ENCODE measurements at regions not wholly inside any gene's neighbourhood (a gene's known extent, or its start where the extent isn't known, plus 50 kb on each side); places are given as distances from the start of the nearest gene placed in this dataset.

DNA sequence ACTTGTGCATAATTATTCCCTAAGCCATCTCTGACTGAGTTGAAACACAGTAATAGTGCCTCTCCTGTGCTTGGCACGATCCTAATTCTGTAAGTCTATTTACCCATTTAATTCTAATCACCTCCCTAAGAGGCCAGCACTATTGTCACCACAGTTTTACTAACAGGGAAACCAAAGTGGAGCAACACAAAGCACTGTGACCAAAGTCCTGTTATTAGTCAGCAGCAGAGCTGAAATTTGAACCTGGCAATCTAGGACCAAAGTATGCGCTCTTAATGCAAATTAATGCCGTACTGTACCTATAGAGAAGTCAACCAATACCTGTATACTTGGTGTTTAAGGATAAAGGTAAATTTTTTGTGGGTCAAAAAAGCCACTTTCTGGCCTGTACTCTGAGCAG is 77.1 kb upstream of the CNTLN start:
- no peaks in the 10 kb centered on the region for H4K20me1 ChIP-seq (ENCODE audit: insufficient read depth, low read length)
- no peak overlapping the region for H3K27ac ChIP-seq (ENCODE audit: extremely low read length, insufficient read depth, low read length)
- H3K36me3 ChIP-seq (replicated peaks in 1 of 2; ENCODE audit: control insufficient read depth in 1 of 2, insufficient read depth in 2 of 2, low read length in 2 of 2), result no peaks in the 10 kb centered on the region
- H3K9me3 ChIP-seq (ENCODE audit: low read length), result no peaks in the 10 kb centered on the region
- no peak overlapping the region for H3K4me3 ChIP-seq (replicated peaks in 1 of 3; ENCODE audit: insufficient read depth in 1 of 3, low read depth in 2 of 3, low read length in 3 of 3)
- intact Hi-C loops (cut with micrococcal nuclease; ENCODE audit: unreplicated experiment) (no loop called here), in situ Hi-C loops (cut with HindIII; ENCODE audit: extremely low pct_ligation_motif_present, low pct_unique_long_range_greater_than_20kb) (no loop called here)
- no peaks in the 10 kb centered on the region for H3K27me3 ChIP-seq (ENCODE audit: control insufficient read depth in 1 of 2, insufficient read depth in 2 of 2, low read length in 2 of 2)
- 0 out of 2 replicates have a peak, but pooled peaks cover 9% of the 10 kb centered on the region for H3K4me1 ChIP-seq (ENCODE audit: insufficient read depth, low read length)
- ChIA-PET CTCF (ENCODE audit: low intra/inter-chr PET ratio, low total read pairs) (no interaction called here), POLR2A (no interaction called here)
- ATAC-seq (peak; percentile 83), FAIRE-seq (no peak), DNase-seq (ENCODE audit: low spot score) (peak; percentile 33)
- H2AFZ ChIP-seq (ENCODE audit: low read length), result no peak overlapping the region
- no TSS peak for BruUV-seq (replicated peaks)
- H3K79me2 ChIP-seq (ENCODE audit: insufficient read depth, low read length), result no peaks in the 10 kb centered on the region
- 4% methylated on average over 3 of the region's 3 CpGs for WGBS (ENCODE audit: low lambda C conversion rate)
- no peak overlapping the region for H3K9ac ChIP-seq (ENCODE audit: insufficient read depth, low read depth, low read length)
- no peak overlapping the region for H3K4me2 ChIP-seq (ENCODE audit: low read depth, low read length)
- TF ChIP-seq ZBTB20 (CRISPR knock-in tag; IDR thresholded peaks at IDR 0.05; ENCODE audit: borderline replicate concordance, low read depth) (peak; percentile 23; the same call in 1 of the 2 replicates), ZZZ3 (CRISPR knock-in tag; IDR thresholded peaks at IDR 0.05; ENCODE audit: borderline replicate concordance) (no peak), NFKBIZ (CRISPR knock-in tag; IDR thresholded peaks at IDR 0.05) (no peak), SIX4 (CRISPR knock-in tag; IDR thresholded peaks at IDR 0.05) (peak; percentile 34; the same call in 1 of the 2 replicates), SMAD3 (CRISPR knock-in tag; IDR thresholded peaks at IDR 0.05) (no peak), IKZF4 (CRISPR knock-in tag; IDR thresholded peaks at IDR 0.05; ENCODE audit: borderline replicate concordance, low read depth, not compliant biosample characterization) (no peak), RFXANK (CRISPR knock-in tag; IDR thresholded peaks at IDR 0.05) (no peak), HNF4G (IDR thresholded peaks at IDR 0.05; ENCODE audit: borderline replicate concordance, low read depth, low read length) (0 out of 2 replicates have a peak, but pooled peaks have one; percentile 15), HNF4G (CRISPR knock-in tag; IDR thresholded peaks at IDR 0.05; ENCODE audit: borderline replicate concordance, low read depth) (no peak), SIX1 (CRISPR knock-in tag; IDR thresholded peaks at IDR 0.05; ENCODE audit: borderline replicate concordance) (peak; percentile 69; the same call in 1 of the 2 replicates), HMGA1 (CRISPR knock-in tag; conservative IDR thresholded peaks at IDR 0.05) (no peak), BRD4 (CRISPR knock-in tag; IDR thresholded peaks at IDR 0.05) (no peak), ATF7-NPFF (CRISPR knock-in tag; IDR thresholded peaks at IDR 0.05; ENCODE audit: low read depth) (no peak), ZNF546 (CRISPR knock-in tag; conservative IDR thresholded peaks at IDR 0.05) (no peak), SOX5 (CRISPR knock-in tag; IDR thresholded peaks at IDR 0.05; ENCODE audit: borderline replicate concordance) (0 out of 2 replicates have a peak, but pooled peaks have one; percentile 24), ZNF749 (CRISPR knock-in tag; IDR thresholded peaks at IDR 0.05; ENCODE audit: borderline replicate concordance) (no peak), TBL1XR1 (IDR thresholded peaks at IDR 0.05; ENCODE audit: borderline replicate concordance, low read length, partially characterized antibody) (no peak)
- TF ChIP-seq, protein P1, sequence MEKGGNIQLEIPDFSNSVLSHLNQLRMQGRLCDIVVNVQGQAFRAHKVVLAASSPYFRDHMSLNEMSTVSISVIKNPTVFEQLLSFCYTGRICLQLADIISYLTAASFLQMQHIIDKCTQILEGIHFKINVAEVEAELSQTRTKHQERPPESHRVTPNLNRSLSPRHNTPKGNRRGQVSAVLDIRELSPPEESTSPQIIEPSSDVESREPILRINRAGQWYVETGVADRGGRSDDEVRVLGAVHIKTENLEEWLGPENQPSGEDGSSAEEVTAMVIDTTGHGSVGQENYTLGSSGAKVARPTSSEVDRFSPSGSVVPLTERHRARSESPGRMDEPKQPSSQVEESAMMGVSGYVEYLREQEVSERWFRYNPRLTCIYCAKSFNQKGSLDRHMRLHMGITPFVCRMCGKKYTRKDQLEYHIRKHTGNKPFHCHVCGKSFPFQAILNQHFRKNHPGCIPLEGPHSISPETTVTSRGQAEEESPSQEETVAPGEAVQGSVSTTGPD (CRISPR knock-in tag; IDR thresholded peaks at IDR 0.05), result no peak
- TF ChIP-seq, protein P2, sequence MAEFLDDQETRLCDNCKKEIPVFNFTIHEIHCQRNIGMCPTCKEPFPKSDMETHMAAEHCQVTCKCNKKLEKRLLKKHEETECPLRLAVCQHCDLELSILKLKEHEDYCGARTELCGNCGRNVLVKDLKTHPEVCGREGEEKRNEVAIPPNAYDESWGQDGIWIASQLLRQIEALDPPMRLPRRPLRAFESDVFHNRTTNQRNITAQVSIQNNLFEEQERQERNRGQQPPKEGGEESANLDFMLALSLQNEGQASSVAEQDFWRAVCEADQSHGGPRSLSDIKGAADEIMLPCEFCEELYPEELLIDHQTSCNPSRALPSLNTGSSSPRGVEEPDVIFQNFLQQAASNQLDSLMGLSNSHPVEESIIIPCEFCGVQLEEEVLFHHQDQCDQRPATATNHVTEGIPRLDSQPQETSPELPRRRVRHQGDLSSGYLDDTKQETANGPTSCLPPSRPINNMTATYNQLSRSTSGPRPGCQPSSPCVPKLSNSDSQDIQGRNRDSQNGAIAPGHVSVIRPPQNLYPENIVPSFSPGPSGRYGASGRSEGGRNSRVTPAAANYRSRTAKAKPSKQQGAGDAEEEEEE (CRISPR knock-in tag; IDR thresholded peaks at IDR 0.05; ENCODE audit: borderline replicate concordance), result no peak
- TF ChIP-seq, protein P3, sequence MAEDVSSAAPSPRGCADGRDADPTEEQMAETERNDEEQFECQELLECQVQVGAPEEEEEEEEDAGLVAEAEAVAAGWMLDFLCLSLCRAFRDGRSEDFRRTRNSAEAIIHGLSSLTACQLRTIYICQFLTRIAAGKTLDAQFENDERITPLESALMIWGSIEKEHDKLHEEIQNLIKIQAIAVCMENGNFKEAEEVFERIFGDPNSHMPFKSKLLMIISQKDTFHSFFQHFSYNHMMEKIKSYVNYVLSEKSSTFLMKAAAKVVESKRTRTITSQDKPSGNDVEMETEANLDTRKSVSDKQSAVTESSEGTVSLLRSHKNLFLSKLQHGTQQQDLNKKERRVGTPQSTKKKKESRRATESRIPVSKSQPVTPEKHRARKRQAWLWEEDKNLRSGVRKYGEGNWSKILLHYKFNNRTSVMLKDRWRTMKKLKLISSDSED (CRISPR knock-in tag; IDR thresholded peaks at IDR 0.05), result no peak
